Heart right ventricle (tissue), 16 donors: ENCODE measurements at regions not wholly inside any gene's neighbourhood (a gene's known extent, or its start where the extent isn't known, plus 50 kb on each side); places are given as distances from the start of the nearest gene placed in this dataset.

ENCODE experiments used
- ATAC-seq, 8 donors: fragments of 200-7000 bp; cut with Tn5 transposase; one replicate each; pipeline ENCODE4 v1.9.1; 2020; ENCODE audit warnings: mild to moderate bottlenecking in 8 of 8, moderate library complexity in 8 of 8, moderate number of reproducible peaks in 1 of 8
- DNase-seq, 2 donors: peaks; one replicate each; pipeline ENCODE4 v3.0.0-alpha.2; 2020
- H3K27ac ChIP-seq, 10 donors: fragments of 200-600 bp; sonication (generic) in 2 of 10; one replicate each; pipeline versions ENCODE4 v1.5.0 to v1.8.0; 2020 to 2022; ENCODE audit warnings: mild to moderate bottlenecking in 3 of 10
- H3K27me3 ChIP-seq, 7 donors: fragments of 200-600 bp; one replicate each; pipeline ENCODE4 v1.8.0; 2021 to 2022; ENCODE audit warnings: mild to moderate bottlenecking in 2 of 7
- H3K36me3 ChIP-seq, 9 donors: fragments of 200-600 bp; sonication (generic) in 1 of 9; one replicate each; pipeline versions ENCODE4 v1.5.0 to v1.8.0; 2020 to 2022; ENCODE audit warnings: mild to moderate bottlenecking in 2 of 9
- H3K4me1 ChIP-seq, 9 donors: fragments of 200-600 bp; sonication (generic) in 1 of 9; one replicate each; pipeline versions ENCODE4 v1.5.0 to v1.8.0; 2020 to 2022; ENCODE audit warnings: mild to moderate bottlenecking in 4 of 9
- H3K4me3 ChIP-seq, 10 donors: fragments of 200-600 bp; sonication (generic) in 2 of 10; one replicate each; pipeline versions ENCODE4 v1.5.0 to v1.8.0; 2020 to 2022; ENCODE audit warnings: mild to moderate bottlenecking in 7 of 10, moderate library complexity in 2 of 10
- H3K9me3 ChIP-seq, 11 donors: fragments of 200-600 bp in 10 of 11; sonication (generic) in 2 of 11; one replicate each; pipeline versions ENCODE4 v1.5.0 to v1.8.0; 2013 to 2022; ENCODE audit warnings: mild to moderate bottlenecking in 2 of 11, control low read depth in 1 of 11, moderate library complexity in 1 of 11
- WGBS, 2 donors: extraction: QIAGEN DNeasy Blood & Tissue Kit; methylation state at CpG; one replicate each; pipeline ENCODE4 v1.1.7; 2013; ENCODE audit warnings: inconsistent platforms in 1 of 2; 5-methylcytosine and 5-hydroxymethylcytosine counted together
- intact Hi-C, 10 donors: fragments of 100-400 bp; cut with DNase I; formaldehyde crosslinking; loops; one replicate each; pipeline versions ENCODE4 v1.11.1 to v1.14.2; 2022
- TF ChIP-seq, protein P1 (sequence below), 9 donors: fragments of 200-600 bp; sonication (generic) in 2 of 9; IDR thresholded peaks; one replicate each; pipeline versions ENCODE4 v1.5.0 to v1.8.0; 2021 to 2022; ENCODE audit warnings: antibody characterized with exemption in 9 of 9, mild to moderate bottlenecking in 5 of 9, moderate library complexity in 1 of 9
- donor health status: Arrhythmogenic right ventricular cardiomyopathy.
- donor health status: ischemic (EF 13 %, LVEDD 7.1; RV severe dilation, severe dysfunction).
- donor health status: healthy with polysubstance abuse.
- donor health status: DM: no; HTN: yes; CAD: no.
- donor health status: DM: no; HTN: no; CAD: no.
- donor health status: ischemic (EF 25% LVEDD 6.9; RV normal size, moderate dysfunction).
- donor health status: ischemic (EF 25% LVEDD 5.7; RV mildly dilated, moderate dysfunction).
- donor health status: healthy.
- donor health status: DM: yes; HTN: yes; CAD: no.
- donor health status: Ischemic cardiomyopathy.
- donor health status: ischemic (EF 35%, LVEDD 5.7; RV mildly dilated, moderate dysfunction).
- donor health status: nonischemic (EF 11% LVEDD 7.7; RV severe dilation, severe dysfunction).
- donor health status: DM: yes; HTN: yes; CAD: no.
- donor health status: PGD.
- donor health status: ischemic (EF 29% LVEDD 5.4; RV normal size, mild dysfunction).
- donor health status: nonischemic (EF 23%, LVEDD 6.1; RV moderate dilation, normal function).

DNA sequence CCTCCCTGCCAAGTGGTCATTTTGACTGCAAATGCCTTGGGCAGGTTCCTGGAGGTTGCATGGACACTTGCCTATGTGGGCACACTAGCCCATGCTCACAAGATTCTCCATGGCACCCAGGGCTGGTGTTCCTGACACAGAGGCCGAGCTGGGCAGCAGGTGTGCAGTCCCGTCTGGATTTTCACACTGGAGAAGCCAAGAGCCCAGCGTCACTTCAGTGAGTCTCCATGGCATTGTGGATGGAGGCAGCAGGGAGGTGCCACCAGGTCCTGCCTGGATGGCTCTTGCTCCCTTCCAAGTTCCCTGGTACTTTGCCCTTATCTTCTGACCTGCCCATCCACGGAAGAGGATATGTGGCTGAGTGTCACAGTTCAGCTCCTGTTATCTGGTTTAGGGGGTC lies 63.7 kb upstream of the PLCL2 start:
- Histone ChIP-seq H3K4me3 (no peak overlapping the region), H3K27me3 (no peaks in the 10 kb centered on the region), H3K9me3 (peaks cover 0 to 8% (median 0%) of the 10 kb centered on the region in 11 donors), H3K27ac (no peak overlapping the region), H3K4me1 (peaks cover 0 to 16% (median 0%) of the 10 kb centered on the region in 9 donors), H3K36me3 (no peaks in the 10 kb centered on the region)
- ATAC-seq (no peak), DNase-seq (no peak)
- intact Hi-C loops = loop anchor here in 1 of 10 donors (10.0 kb wide), 1 partner anchor 206 kb away; no protein-coding TSS in a partner anchor
- TF ChIP-seq, protein P1, sequence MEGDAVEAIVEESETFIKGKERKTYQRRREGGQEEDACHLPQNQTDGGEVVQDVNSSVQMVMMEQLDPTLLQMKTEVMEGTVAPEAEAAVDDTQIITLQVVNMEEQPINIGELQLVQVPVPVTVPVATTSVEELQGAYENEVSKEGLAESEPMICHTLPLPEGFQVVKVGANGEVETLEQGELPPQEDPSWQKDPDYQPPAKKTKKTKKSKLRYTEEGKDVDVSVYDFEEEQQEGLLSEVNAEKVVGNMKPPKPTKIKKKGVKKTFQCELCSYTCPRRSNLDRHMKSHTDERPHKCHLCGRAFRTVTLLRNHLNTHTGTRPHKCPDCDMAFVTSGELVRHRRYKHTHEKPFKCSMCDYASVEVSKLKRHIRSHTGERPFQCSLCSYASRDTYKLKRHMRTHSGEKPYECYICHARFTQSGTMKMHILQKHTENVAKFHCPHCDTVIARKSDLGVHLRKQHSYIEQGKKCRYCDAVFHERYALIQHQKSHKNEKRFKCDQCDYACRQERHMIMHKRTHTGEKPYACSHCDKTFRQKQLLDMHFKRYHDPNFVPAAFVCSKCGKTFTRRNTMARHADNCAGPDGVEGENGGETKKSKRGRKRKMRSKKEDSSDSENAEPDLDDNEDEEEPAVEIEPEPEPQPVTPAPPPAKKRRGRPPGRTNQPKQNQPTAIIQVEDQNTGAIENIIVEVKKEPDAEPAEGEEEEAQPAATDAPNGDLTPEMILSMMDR (IDR thresholded peaks at IDR 0.05) = no peak
- WGBS, 2 donors = 71 to 73% methylated on average over 4 of the region's 4 CpGs

DNA sequence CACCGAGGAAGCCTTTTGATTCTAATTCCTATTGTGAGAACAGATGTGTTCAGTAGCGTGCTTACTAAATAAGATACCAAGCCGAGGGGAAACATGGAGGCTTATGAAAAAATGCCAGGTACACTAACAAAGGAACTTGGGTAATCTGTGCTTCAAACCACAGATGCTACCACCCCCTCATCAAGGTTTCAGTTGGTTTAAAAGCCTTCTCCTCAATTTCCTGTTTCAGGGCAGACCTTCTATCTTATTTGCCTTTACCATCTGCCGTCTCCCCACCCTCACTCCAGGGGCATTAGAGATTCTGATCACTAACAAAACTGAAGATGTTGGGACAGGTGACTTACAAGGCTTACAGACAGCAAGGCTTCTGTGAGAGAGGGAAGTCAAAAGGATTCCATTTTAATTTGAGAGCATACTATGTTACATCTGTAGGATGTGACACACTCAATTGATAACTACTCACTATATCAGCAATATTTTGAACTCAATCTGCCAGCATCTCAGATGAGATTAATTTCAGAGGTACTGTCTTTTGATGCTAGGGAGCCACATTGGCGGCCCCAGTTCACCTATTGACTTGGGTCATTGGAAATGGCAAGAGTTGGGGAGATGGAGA lies 60.6 kb upstream of the PLCL2 start:
- Histone ChIP-seq H3K27me3 (no peaks in the 10 kb centered on the region), H3K9me3 (peaks cover 0 to 8% (median 0%) of the 10 kb centered on the region in 11 donors), H3K27ac (no peak overlapping the region), H3K4me3 (no peak overlapping the region), H3K4me1 (peaks cover 0 to 12% (median 0%) of the 10 kb centered on the region in 9 donors), H3K36me3 (no peaks in the 10 kb centered on the region)
- TF ChIP-seq, protein P1 (IDR thresholded peaks at IDR 0.05) = no peak
- intact Hi-C loops = loop anchor here in 1 of 10 donors (10.0 kb wide), 1 partner anchor 209 kb away; no protein-coding TSS in a partner anchor
- DNase-seq (no peak), ATAC-seq (no peak)
- 84 to 85% methylated on average over 5 of the region's 5 CpGs for WGBS, 2 donors

DNA sequence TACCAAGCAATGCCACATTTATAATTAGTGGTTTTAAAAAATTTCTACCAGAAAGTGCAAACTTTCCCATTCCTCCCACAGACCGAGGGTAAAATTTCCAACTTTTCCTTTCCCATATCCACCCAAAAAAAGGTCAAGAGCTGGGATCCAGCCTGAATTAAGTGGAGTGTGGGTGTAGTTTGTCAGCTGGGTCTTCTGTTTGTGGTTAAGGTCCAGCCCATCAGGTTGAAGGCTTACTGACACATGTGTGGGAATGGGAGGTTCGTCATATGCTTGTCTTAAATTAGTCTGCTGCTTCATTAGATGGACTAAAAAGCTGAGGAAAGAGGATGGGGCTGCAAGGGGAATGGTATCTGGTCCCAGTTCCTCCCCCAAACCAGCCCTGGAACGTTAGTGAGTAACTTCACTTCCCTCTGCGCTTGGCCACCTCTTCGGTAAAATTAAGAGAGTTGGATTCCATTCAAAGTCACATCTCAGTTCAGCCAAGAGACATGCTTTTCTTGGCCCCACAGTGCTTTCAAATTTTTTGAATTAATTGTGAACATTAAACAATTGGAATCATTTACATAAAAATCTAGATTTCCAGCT lies 59.0 kb upstream of the PLCL2 start:
- Histone ChIP-seq H3K36me3 (no peaks in the 10 kb centered on the region), H3K27ac (no peak overlapping the region), H3K4me3 (no peak overlapping the region), H3K4me1 (peaks cover 0 to 12% (median 0%) of the 10 kb centered on the region in 9 donors), H3K27me3 (no peaks in the 10 kb centered on the region), H3K9me3 (no peaks in the 10 kb centered on the region)
- peak in 5 of 8 donors; percentile 39 to 58 (median 44) for ATAC-seq
- DNase-seq = no peak
- intact Hi-C loops = loop anchor here in 3 of 10 donors (2.0 to 10.0 kb wide), 3 partner anchors 205 to 211 kb away; no protein-coding TSS in a partner anchor
- TF ChIP-seq, protein P1 (IDR thresholded peaks at IDR 0.05) = no peak
- WGBS, 2 donors = 53 to 63% methylated on average over 5 of the region's 5 CpGs

DNA sequence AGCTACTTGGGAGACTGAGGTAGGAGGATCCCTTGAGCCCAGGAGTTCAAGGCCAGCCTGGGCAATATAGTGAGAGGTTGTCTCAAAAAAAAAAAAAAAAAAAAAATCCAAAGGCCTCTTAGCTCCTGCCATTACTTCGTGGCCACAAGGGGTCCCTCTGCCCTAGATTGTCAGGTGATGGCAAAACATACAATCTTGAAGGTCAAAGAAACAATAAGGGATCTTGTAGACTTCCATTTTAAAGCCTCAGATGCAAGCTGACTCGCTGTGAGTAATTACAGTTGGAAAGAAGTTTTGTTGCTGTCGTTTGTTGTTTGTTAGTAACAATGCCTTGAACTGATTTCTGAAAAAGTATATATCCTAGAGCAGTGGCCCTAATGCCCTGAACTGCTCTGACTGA lies 55.9 kb upstream of the PLCL2 start:
- no peak for DNase-seq
- TF ChIP-seq, protein P1 (IDR thresholded peaks at IDR 0.05) = peak in 7 of 9 donors; percentile 11 to 49 (median 36)
- no peaks in the 10 kb centered on the region for H3K27me3 ChIP-seq
- no peak for ATAC-seq
- no peaks in the 10 kb centered on the region for H3K9me3 ChIP-seq
- intact Hi-C loops = loop anchor here in 2 of 10 donors (5.0 to 10.0 kb wide), 2 partner anchors 203 to 214 kb away; no protein-coding TSS in a partner anchor
- H3K4me1 ChIP-seq = peaks cover 0 to 10% (median 0%) of the 10 kb centered on the region in 9 donors
- no peak overlapping the region for H3K4me3 ChIP-seq
- 45 to 47% methylated on average over 3 of the region's 3 CpGs for WGBS, 2 donors
- no peaks in the 10 kb centered on the region for H3K36me3 ChIP-seq
- no peak overlapping the region for H3K27ac ChIP-seq
